ENCODE measurements at regions not wholly inside any gene's neighbourhood (a gene's known extent, or its start where the extent isn't known, plus 50 kb on each side); places are given as distances from the start of the nearest gene placed in this dataset.
A peak's percentile ranks its signal among the peaks of the same experiment; 100 is the strongest.

DNA sequence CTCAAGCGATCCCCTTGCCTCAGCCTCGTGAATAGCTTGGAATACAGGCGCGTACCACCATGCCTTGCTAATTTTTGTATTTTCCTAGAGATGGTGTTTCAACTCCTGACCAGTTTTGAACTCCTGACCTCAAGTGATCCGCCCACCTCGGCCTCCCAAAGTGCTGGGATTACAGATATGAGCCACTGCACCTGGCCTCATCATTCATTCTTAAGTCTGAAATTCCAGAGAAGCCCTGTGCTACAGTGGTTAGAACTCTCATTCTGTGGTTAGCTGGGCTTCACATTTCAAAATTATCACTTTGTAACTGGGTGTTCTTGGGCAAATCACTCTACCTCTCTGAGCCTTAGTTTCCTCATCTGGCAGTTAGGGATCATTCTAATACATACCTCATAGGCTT lies 86.1 kb upstream of the POU3F1 start:
- no peak overlapping the region for H3K4me2 ChIP-seq (ENCODE audit: low read length)
- no peaks in the 10 kb centered on the region for H3K27me3 ChIP-seq (ENCODE audit: insufficient read depth, low read length)
- H3K27ac ChIP-seq (ENCODE audit: low read depth, low read length, poor library complexity, severe bottlenecking), result no peak overlapping the region
- no peaks in the 10 kb centered on the region for H3K9me3 ChIP-seq (ENCODE audit: low read length)
- no peaks in the 10 kb centered on the region for H4K20me1 ChIP-seq (ENCODE audit: insufficient read depth, low read length)
- no peaks in the 10 kb centered on the region for H3F3A ChIP-seq (ENCODE audit: insufficient read depth, low read length)
- H3K4me3 ChIP-seq (ENCODE audit: low read depth, low read length, poor library complexity, severe bottlenecking), result no peak overlapping the region
- H3K9ac ChIP-seq (ENCODE audit: low read length), result no peak overlapping the region
- H2AFZ ChIP-seq (ENCODE audit: low read length), result no peak overlapping the region
- H3K4me1 ChIP-seq (ENCODE audit: insufficient read depth, low read length, severe bottlenecking), result no peaks in the 10 kb centered on the region
- no peaks in the 10 kb centered on the region for H3K36me3 ChIP-seq (ENCODE audit: insufficient read depth, low read length)
- TF ChIP-seq, protein P1, sequence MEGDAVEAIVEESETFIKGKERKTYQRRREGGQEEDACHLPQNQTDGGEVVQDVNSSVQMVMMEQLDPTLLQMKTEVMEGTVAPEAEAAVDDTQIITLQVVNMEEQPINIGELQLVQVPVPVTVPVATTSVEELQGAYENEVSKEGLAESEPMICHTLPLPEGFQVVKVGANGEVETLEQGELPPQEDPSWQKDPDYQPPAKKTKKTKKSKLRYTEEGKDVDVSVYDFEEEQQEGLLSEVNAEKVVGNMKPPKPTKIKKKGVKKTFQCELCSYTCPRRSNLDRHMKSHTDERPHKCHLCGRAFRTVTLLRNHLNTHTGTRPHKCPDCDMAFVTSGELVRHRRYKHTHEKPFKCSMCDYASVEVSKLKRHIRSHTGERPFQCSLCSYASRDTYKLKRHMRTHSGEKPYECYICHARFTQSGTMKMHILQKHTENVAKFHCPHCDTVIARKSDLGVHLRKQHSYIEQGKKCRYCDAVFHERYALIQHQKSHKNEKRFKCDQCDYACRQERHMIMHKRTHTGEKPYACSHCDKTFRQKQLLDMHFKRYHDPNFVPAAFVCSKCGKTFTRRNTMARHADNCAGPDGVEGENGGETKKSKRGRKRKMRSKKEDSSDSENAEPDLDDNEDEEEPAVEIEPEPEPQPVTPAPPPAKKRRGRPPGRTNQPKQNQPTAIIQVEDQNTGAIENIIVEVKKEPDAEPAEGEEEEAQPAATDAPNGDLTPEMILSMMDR (IDR thresholded peaks at IDR 0.05; ENCODE audit: low read length), result no peak
- no peak for TF ChIP-seq EZH2 (IDR thresholded peaks at IDR 0.05; ENCODE audit: borderline replicate concordance, low read length)
- no peaks in the 10 kb centered on the region for H3K79me2 ChIP-seq (ENCODE audit: insufficient read depth, low read length)
- H3K9me2 ChIP-seq (ENCODE audit: low read depth, low read length), result no peaks in the 10 kb centered on the region

DNA sequence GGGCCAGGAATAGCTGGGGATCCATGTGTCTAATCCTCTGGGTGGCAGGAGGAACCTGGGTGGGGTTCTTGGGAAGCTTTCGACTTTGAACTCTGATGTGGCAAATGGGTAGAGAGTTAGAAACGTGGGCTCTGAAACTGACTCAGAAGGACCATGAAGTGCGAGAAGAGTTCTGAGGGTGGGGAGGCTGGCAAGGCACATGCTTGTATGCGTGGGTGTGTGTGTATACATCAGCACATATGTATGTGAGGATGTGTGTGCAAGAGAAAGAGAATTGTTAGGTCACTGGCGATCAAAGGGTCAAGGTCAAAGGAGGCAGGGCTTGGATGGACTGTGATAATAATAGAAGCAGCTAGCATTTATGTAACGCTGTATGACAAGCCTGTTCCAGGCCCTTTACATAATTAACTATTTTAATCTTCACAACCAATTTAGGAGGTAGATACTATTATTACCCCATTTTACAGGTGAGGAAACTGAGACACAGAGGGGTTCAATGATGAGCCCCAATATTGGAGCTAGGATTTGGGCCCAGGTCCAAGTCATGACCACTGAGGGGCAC lies 84.5 kb upstream of the POU3F1 start:
- no peaks in the 10 kb centered on the region for H3K9me3 ChIP-seq (ENCODE audit: low read length)
- no peak for TF ChIP-seq EZH2 (IDR thresholded peaks at IDR 0.05; ENCODE audit: borderline replicate concordance, low read length)
- H3F3A ChIP-seq (ENCODE audit: insufficient read depth, low read length), result no peaks in the 10 kb centered on the region
- H2AFZ ChIP-seq (ENCODE audit: low read length), result no peak overlapping the region
- no peaks in the 10 kb centered on the region; the same call in 1 of the 2 replicates for H3K27me3 ChIP-seq (ENCODE audit: insufficient read depth, low read length)
- no peaks in the 10 kb centered on the region for H3K9me2 ChIP-seq (ENCODE audit: low read depth, low read length)
- H3K36me3 ChIP-seq (ENCODE audit: insufficient read depth, low read length), result no peaks in the 10 kb centered on the region
- no peaks in the 10 kb centered on the region for H4K20me1 ChIP-seq (ENCODE audit: insufficient read depth, low read length)
- no peak overlapping the region for H3K4me3 ChIP-seq (ENCODE audit: low read depth, low read length, poor library complexity, severe bottlenecking)
- H3K4me1 ChIP-seq (ENCODE audit: insufficient read depth, low read length, severe bottlenecking), result no peaks in the 10 kb centered on the region
- H3K27ac ChIP-seq (ENCODE audit: low read depth, low read length, poor library complexity, severe bottlenecking), result no peak overlapping the region
- no peaks in the 10 kb centered on the region for H3K79me2 ChIP-seq (ENCODE audit: insufficient read depth, low read length)
- no peak overlapping the region for H3K9ac ChIP-seq (ENCODE audit: low read length)
- H3K4me2 ChIP-seq (ENCODE audit: low read length), result no peak overlapping the region

DNA sequence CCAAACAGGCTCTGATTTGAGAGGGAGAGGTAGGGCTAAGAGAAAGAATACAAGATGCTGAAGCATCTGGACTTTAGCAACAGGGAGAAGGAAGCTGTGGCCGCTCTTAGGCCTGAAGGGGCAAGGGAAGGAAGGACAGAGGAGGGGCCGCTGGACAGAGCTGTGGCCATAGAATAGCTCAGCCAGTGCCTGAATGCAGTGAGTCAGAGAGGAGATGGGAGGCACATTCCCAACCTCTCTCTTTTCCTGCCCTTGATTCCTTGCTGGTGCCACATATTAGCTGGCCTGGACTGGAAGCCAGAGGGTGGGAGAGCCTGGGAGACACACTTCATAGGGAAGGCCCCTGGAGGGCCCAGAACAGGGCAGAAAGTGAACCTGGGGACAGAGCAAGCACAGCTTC lies 83.4 kb upstream of the POU3F1 start:
- no peaks in the 10 kb centered on the region; the same call in 1 of the 2 replicates for H3K27me3 ChIP-seq (ENCODE audit: insufficient read depth, low read length)
- no peak overlapping the region for H3K4me3 ChIP-seq (ENCODE audit: low read depth, low read length, poor library complexity, severe bottlenecking)
- H3K9me2 ChIP-seq (ENCODE audit: low read depth, low read length), result no peaks in the 10 kb centered on the region
- no peaks in the 10 kb centered on the region for H3K9me3 ChIP-seq (ENCODE audit: low read length)
- no peaks in the 10 kb centered on the region for H3F3A ChIP-seq (ENCODE audit: insufficient read depth, low read length)
- no peaks in the 10 kb centered on the region for H3K4me1 ChIP-seq (ENCODE audit: insufficient read depth, low read length, severe bottlenecking)
- no peak overlapping the region for H2AFZ ChIP-seq (ENCODE audit: low read length)
- no peaks in the 10 kb centered on the region for H3K36me3 ChIP-seq (ENCODE audit: insufficient read depth, low read length)
- no peak for TF ChIP-seq EZH2 (IDR thresholded peaks at IDR 0.05; ENCODE audit: borderline replicate concordance, low read length)
- TF ChIP-seq, protein P1 (IDR thresholded peaks at IDR 0.05; ENCODE audit: low read length), result no peak
- no peaks in the 10 kb centered on the region for H4K20me1 ChIP-seq (ENCODE audit: insufficient read depth, low read length)
- H3K79me2 ChIP-seq (ENCODE audit: insufficient read depth, low read length), result no peaks in the 10 kb centered on the region
- no peak overlapping the region for H3K4me2 ChIP-seq (ENCODE audit: low read length)
- H3K27ac ChIP-seq (ENCODE audit: low read depth, low read length, poor library complexity, severe bottlenecking), result no peak overlapping the region
- no peak overlapping the region for H3K9ac ChIP-seq (ENCODE audit: low read length)

DNA sequence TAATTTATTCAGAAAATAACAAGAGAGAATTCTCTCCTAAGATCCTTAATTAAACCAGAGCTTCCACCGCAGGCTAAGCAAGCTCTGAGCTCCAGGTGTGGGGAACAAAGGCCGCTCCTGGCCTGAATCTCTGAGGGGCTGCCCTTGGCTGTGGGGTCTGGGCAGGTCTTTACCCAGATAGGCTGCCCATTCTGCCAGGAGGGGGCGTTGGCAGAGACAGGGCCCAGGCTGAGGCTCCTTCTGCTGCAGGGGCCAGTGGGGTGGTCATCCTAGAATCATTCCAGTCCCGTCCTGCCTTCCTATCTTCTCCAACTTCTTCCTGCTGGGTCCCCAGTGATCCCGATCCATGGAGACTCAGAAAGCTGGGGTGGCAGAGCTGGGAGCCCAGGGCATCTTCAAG lies 82.9 kb upstream of the POU3F1 start:
- no peaks in the 10 kb centered on the region for H4K20me1 ChIP-seq (ENCODE audit: insufficient read depth, low read length)
- H3K27me3 ChIP-seq (ENCODE audit: insufficient read depth, low read length), result no peaks in the 10 kb centered on the region; the same call in 1 of the 2 replicates
- H3F3A ChIP-seq (ENCODE audit: insufficient read depth, low read length), result no peaks in the 10 kb centered on the region
- H3K9me2 ChIP-seq (ENCODE audit: low read depth, low read length), result no peaks in the 10 kb centered on the region
- no peak overlapping the region for H3K4me3 ChIP-seq (ENCODE audit: low read depth, low read length, poor library complexity, severe bottlenecking)
- H3K79me2 ChIP-seq (ENCODE audit: insufficient read depth, low read length), result no peaks in the 10 kb centered on the region
- no peak overlapping the region for H2AFZ ChIP-seq (ENCODE audit: low read length)
- no peaks in the 10 kb centered on the region for H3K4me1 ChIP-seq (ENCODE audit: insufficient read depth, low read length, severe bottlenecking)
- no peak overlapping the region for H3K4me2 ChIP-seq (ENCODE audit: low read length)
- no peak overlapping the region for H3K27ac ChIP-seq (ENCODE audit: low read depth, low read length, poor library complexity, severe bottlenecking)
- no peaks in the 10 kb centered on the region for H3K9me3 ChIP-seq (ENCODE audit: low read length)
- no peak overlapping the region for H3K9ac ChIP-seq (ENCODE audit: low read length)
- no peaks in the 10 kb centered on the region for H3K36me3 ChIP-seq (ENCODE audit: insufficient read depth, low read length)
- TF ChIP-seq, protein P1 (IDR thresholded peaks at IDR 0.05; ENCODE audit: low read length), result peak; percentile 22
- no peak for TF ChIP-seq EZH2 (IDR thresholded peaks at IDR 0.05; ENCODE audit: borderline replicate concordance, low read length)

All from OCI-LY1 (cell line).